Ishikawa (cell line): ENCODE measurements at regions not wholly inside any gene's neighbourhood (a gene's known extent, or its start where the extent isn't known, plus 50 kb on each side); places are given as distances from the start of the nearest gene placed in this dataset.

ENCODE experiments used
- EGR1 ChIP-seq: IDR thresholded peaks from 2 replicates; pipeline ENCODE4 v1.6.1; 2012
- EP300 ChIP-seq: IDR thresholded peaks from 2 replicates; pipeline ENCODE4 v1.6.1; 2012; ENCODE audit warnings: borderline replicate concordance
- YY1 ChIP-seq: IDR thresholded peaks from 2 replicates; pipeline ENCODE4 v1.6.1; 2012; ENCODE audit warnings: low read depth
- TF ChIP-seq, protein P1 (sequence below): IDR thresholded peaks from 2 replicates; pipeline ENCODE4 v1.6.1; 2012

DNA sequence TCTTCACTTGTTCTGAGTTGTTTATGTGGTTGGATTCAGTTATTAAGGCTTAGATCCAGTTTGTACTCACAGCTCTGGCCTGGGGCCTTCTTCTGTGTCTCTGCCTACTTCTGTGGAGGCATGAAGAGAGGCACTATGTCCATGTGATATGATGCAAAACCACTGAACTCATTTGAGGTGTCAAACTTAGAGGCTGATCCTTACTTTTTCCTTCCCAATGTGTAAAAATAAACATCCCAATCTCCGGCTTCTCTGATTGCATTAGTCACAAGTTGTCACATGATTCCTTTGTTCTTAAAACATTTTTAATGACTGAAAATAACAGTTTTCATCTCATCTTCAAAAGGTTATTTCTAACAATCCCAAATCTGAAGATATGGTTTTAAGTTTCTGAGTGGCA lies 276.0 kb upstream of the RGMB start:
- TF ChIP-seq EP300: no peak
- no peak for TF ChIP-seq YY1
- TF ChIP-seq, protein P1, sequence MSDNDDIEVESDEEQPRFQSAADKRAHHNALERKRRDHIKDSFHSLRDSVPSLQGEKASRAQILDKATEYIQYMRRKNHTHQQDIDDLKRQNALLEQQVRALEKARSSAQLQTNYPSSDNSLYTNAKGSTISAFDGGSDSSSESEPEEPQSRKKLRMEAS: no peak
- no peak for TF ChIP-seq EGR1
